ENCODE measurements at regions not wholly inside any gene's neighbourhood (a gene's known extent, or its start where the extent isn't known, plus 50 kb on each side); places are given as distances from the start of the nearest gene placed in this dataset.

GRCh38 chr18:55097456-55098170 is 138.4 kb upstream of the CCDC68 start:
- ATAC-seq (ENCODE audit: low read depth in 2 of 2) (no peak), DNase-seq (no peak)
- Mint-ChIP-seq H3K27me3 (peaks cover 0 to 7% (median 0%) of the 10 kb centered on the region in 3 donors), H3K27ac (no peak overlapping the region), H3K36me3 (no peaks in the 10 kb centered on the region), H3K9me3 (no peaks in the 10 kb centered on the region), H3K4me3 (no peak overlapping the region), H3K4me1 (peaks cover 18 to 23% (median 18%) of the 10 kb centered on the region in 3 donors)

DNA sequence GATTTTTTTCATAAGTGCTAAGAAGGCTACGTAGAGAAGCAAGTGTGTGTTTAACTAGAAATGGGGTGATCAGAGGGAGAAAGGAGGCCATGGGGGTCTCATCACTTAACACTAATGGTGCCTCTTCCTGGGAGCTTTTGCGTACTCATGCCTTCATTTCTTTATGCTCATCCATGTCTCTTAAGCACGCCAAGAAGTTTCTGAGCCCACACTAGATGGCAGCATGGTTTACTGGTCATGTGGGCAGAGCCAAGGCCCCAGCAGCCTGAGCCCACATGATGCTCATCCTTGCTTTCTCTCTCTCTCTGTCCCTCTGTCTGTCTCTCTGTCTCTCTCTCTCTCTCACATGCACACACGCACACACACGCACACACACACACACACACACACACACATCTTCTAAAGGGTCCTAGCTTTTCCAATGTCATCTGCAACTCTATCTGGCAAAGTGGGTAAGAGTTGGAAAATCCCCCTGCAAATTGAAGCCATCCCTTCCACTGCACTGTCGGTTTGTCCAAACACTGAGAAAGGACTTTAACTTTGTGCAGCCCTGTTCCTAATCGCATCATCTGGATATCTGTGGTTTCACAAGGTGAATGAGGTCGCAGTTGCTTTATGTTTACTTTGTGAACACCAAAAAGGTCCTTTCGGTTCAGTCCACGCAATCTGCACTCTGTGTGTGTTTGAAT is 137.1 kb upstream of the CCDC68 start:
- peaks cover 14 to 23% (median 18%) of the 10 kb centered on the region in 3 donors for H3K4me1 Mint-ChIP-seq
- ATAC-seq (ENCODE audit: low read depth in 2 of 2) (peak; percentile 41 to 52), DNase-seq (no peak)
- no peaks in the 10 kb centered on the region for H3K9me3 Mint-ChIP-seq
- peak overlapping the region in 1 of 8 donors; percentile 23 for H3K4me3 Mint-ChIP-seq
- no peak overlapping the region for H3K27ac Mint-ChIP-seq
- H3K36me3 Mint-ChIP-seq: no peaks in the 10 kb centered on the region
- H3K27me3 Mint-ChIP-seq: peaks cover 0 to 7% (median 0%) of the 10 kb centered on the region in 3 donors

DNA sequence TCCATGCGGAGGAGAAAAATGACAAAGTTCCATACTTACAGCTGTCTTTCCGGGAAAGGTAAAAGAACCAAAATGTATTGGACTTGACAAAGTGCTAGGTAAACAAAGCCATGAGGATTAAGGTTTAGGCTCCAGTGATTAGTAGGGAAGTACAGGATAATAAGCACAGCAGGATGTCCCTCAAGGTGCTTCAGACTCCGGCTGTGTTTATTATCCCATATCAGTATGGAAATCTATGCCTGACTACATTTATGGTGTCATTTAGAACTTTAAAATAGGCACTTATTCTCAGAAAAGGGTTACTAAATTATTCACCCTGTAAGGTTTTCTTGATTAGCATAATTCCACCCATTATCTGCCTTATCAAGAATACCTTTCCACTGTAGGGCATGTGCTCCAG is 136.3 kb upstream of the CCDC68 start:
- Mint-ChIP-seq H3K27ac (peak overlapping the region in 1 of 6 donors; percentile 3), H3K9me3 (no peaks in the 10 kb centered on the region), H3K36me3 (no peaks in the 10 kb centered on the region), H3K27me3 (peaks cover 0 to 7% (median 0%) of the 10 kb centered on the region in 3 donors), H3K4me3 (no peak overlapping the region), H3K4me1 (peaks cover 14 to 23% (median 18%) of the 10 kb centered on the region in 3 donors)
- ATAC-seq (ENCODE audit: low read depth in 2 of 2) (no peak), DNase-seq (no peak)

- Mint-ChIP-seq H3K27ac (no peak overlapping the region), H3K9me3 (peaks cover 0 to 5% (median 0%) of the 10 kb centered on the region in 7 donors), H3K36me3 (peaks cover 0 to 7% of the 10 kb centered on the region in 2 donors), H3K4me1 (peaks cover 14 to 23% (median 18%) of the 10 kb centered on the region in 3 donors), H3K27me3 (peaks cover 0 to 5% (median 0%) of the 10 kb centered on the region in 3 donors), H3K4me3 (no peak overlapping the region)
- DNase-seq (no peak), ATAC-seq (ENCODE audit: low read depth in 2 of 2) (no peak)
These were observed 134.5 kb upstream of the CCDC68 start for GRCh38 chr18:55093808-55094207.

DNA sequence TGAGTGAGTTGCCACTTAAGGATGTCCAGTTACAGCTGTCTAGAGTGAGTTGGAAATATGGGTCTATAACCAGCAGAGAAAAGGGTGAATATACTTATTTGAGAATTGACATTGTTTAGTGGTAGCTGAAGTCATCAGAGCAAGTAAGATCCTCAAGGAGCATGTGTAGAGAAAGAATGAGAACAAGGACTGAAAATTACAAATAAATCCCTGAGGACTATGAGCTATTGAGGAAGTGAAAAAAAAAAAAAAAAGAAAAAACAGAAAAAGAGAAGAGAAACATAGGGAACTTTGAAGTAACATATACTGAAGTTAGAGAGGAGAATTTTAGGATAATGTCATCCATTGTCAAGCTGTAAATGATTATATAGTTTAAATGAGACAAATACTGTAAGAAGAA is 134.0 kb upstream of the CCDC68 start:
- ATAC-seq (ENCODE audit: low read depth in 2 of 2) (peak; percentile 18 to 32), DNase-seq (no peak)
- Mint-ChIP-seq H3K4me3 (peak overlapping the region in 1 of 8 donors; percentile 52), H3K36me3 (peaks cover 0 to 7% of the 10 kb centered on the region in 2 donors), H3K27ac (peak overlapping the region in 1 of 6 donors; percentile 18), H3K27me3 (peaks cover 0 to 5% (median 0%) of the 10 kb centered on the region in 3 donors), H3K9me3 (peaks cover 0 to 5% (median 0%) of the 10 kb centered on the region in 7 donors), H3K4me1 (peaks cover 14 to 23% (median 18%) of the 10 kb centered on the region in 3 donors)

- peaks cover 14 to 23% (median 18%) of the 10 kb centered on the region in 3 donors for H3K4me1 Mint-ChIP-seq
- ATAC-seq (ENCODE audit: low read depth in 2 of 2) (no peak), DNase-seq (no peak)
- H3K4me3 Mint-ChIP-seq: no peak overlapping the region
- H3K27ac Mint-ChIP-seq: no peak overlapping the region
- H3K27me3 Mint-ChIP-seq: peaks cover 0 to 5% (median 0%) of the 10 kb centered on the region in 3 donors
- peaks cover 0 to 5% (median 0%) of the 10 kb centered on the region in 7 donors for H3K9me3 Mint-ChIP-seq
- H3K36me3 Mint-ChIP-seq: peaks cover 0 to 7% of the 10 kb centered on the region in 2 donors
These were observed 132.9 kb upstream of the CCDC68 start for GRCh38 chr18:55092166-55092565.

- DNase-seq (no peak), ATAC-seq (ENCODE audit: low read depth in 2 of 2) (no peak)
- H3K27me3 Mint-ChIP-seq: peaks cover 5 to 8% (median 7%) of the 10 kb centered on the region in 3 donors
- peaks cover 0 to 5% (median 0%) of the 10 kb centered on the region in 7 donors for H3K9me3 Mint-ChIP-seq
- no peak overlapping the region for H3K27ac Mint-ChIP-seq
- peaks cover 19 to 27% (median 24%) of the 10 kb centered on the region in 3 donors for H3K4me1 Mint-ChIP-seq
- H3K36me3 Mint-ChIP-seq: peaks cover 0 to 7% of the 10 kb centered on the region in 2 donors
- H3K4me3 Mint-ChIP-seq: no peak overlapping the region
These were observed 131.4 kb upstream of the CCDC68 start for GRCh38 chr18:55090564-55091188.

- Mint-ChIP-seq H3K9me3 (peaks cover 0 to 5% (median 0%) of the 10 kb centered on the region in 7 donors), H3K4me1 (peaks cover 15 to 25% (median 24%) of the 10 kb centered on the region in 3 donors)
These were observed 130.3 kb upstream of the CCDC68 start for GRCh38 chr18:55089610-55090009.

GRCh38 chr18:55088561-55088960 is 129.3 kb upstream of the CCDC68 start:
- H3K4me3 Mint-ChIP-seq: no peak overlapping the region
- ATAC-seq (ENCODE audit: low read depth in 2 of 2): no peak

More at GRCh38 chr18:55089610-55090009, 130.3 kb upstream of the CCDC68 start:
- Mint-ChIP-seq H3K4me3 (no peak overlapping the region), H3K27me3 (peaks cover 5 to 12% (median 7%) of the 10 kb centered on the region in 3 donors), H3K36me3 (peaks cover 0 to 7% of the 10 kb centered on the region in 2 donors), H3K27ac (no peak overlapping the region)
- ATAC-seq (ENCODE audit: low read depth in 2 of 2) (no peak), DNase-seq (no peak)

DNA sequence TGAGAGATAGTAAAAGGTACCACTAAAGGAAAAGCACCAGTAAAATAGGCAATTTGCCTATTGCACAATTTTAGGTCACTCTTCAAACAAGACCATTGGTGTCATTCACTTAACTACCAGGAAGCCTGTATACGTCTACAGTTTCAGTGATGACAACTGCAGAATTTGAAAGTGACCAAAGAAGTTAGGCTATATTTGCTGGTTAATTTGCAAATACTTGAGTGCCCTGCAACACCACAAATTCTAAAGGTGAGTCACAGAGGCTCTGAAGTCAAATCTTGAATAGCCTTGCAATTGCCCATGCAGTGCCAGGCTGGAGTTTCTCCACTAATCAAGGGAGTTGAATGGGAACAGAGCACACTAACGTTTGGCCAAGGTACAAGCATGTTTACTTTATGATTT is 128.7 kb upstream of the CCDC68 start:
- H3K4me3 Mint-ChIP-seq: no peak overlapping the region
- H3K27ac Mint-ChIP-seq: no peak overlapping the region
- no peak for ATAC-seq (ENCODE audit: low read depth in 2 of 2)

More at GRCh38 chr18:55088561-55088960, 129.3 kb upstream of the CCDC68 start:
- H3K27me3 Mint-ChIP-seq: peaks cover 5 to 12% (median 7%) of the 10 kb centered on the region in 3 donors
- peaks cover 13 to 20% (median 18%) of the 10 kb centered on the region in 3 donors for H3K4me1 Mint-ChIP-seq
- H3K9me3 Mint-ChIP-seq: peaks cover 0 to 5% (median 0%) of the 10 kb centered on the region in 7 donors
- peaks cover 0 to 7% of the 10 kb centered on the region in 2 donors for H3K36me3 Mint-ChIP-seq
- no peak for DNase-seq
- no peak overlapping the region for H3K27ac Mint-ChIP-seq

DNA sequence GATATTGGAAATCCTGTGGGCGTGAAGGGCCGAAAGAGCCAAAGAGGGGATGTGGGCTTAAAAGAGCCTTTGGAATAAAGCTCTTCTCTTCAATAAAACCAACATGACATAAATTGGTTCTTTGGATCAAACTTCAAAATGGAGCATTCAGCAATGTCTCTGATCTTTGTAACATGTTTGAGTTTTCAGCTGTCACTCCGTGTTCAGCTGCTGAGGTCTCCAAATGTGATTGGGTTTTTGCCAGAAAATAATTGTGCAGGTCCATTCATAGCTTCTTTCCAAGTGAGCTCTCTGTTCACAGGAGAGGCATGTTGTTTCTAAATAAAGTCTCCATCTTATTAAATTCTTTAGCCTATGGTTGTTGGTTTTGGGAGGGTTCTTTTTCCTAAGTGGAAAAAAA is 127.6 kb upstream of the CCDC68 start:
- peak overlapping the region in 1 of 6 donors; percentile 40 for H3K27ac Mint-ChIP-seq
- peaks cover 4 to 13% (median 9%) of the 10 kb centered on the region in 3 donors for H3K4me1 Mint-ChIP-seq
- no peak for DNase-seq
- peaks cover 5 to 16% (median 7%) of the 10 kb centered on the region in 3 donors for H3K27me3 Mint-ChIP-seq
- H3K36me3 Mint-ChIP-seq: peaks cover 0 to 7% of the 10 kb centered on the region in 2 donors
- H3K4me3 Mint-ChIP-seq: no peak overlapping the region
- H3K9me3 Mint-ChIP-seq: peaks cover 0 to 5% (median 0%) of the 10 kb centered on the region in 7 donors
- no peak for ATAC-seq (ENCODE audit: low read depth in 2 of 2)

More for the DNA sequence above, 128.7 kb upstream of the CCDC68 start:
- Mint-ChIP-seq H3K36me3 (peaks cover 0 to 7% of the 10 kb centered on the region in 2 donors), H3K4me1 (peaks cover 7 to 15% (median 12%) of the 10 kb centered on the region in 3 donors), H3K9me3 (peaks cover 0 to 5% (median 0%) of the 10 kb centered on the region in 7 donors), H3K27me3 (peaks cover 5 to 15% (median 7%) of the 10 kb centered on the region in 3 donors)
- DNase-seq: no peak

- DNase-seq: no peak
- H3K36me3 Mint-ChIP-seq: peaks cover 0 to 7% of the 10 kb centered on the region in 2 donors
- H3K4me1 Mint-ChIP-seq: peaks cover 4 to 13% (median 9%) of the 10 kb centered on the region in 3 donors
- peak in 1 of 2 donors; percentile 20 for ATAC-seq (ENCODE audit: low read depth in 2 of 2)
- H3K9me3 Mint-ChIP-seq: peaks cover 0 to 5% (median 0%) of the 10 kb centered on the region in 7 donors
- peaks cover 5 to 16% (median 7%) of the 10 kb centered on the region in 3 donors for H3K27me3 Mint-ChIP-seq
- H3K27ac Mint-ChIP-seq: peak overlapping the region in 2 of 6 donors; percentile 48 to 63
- no peak overlapping the region for H3K4me3 Mint-ChIP-seq
These were observed 126.5 kb upstream of the CCDC68 start for GRCh38 chr18:55085557-55086285.
